ENCODE measurements at regions not wholly inside any gene's neighbourhood (a gene's known extent, or its start where the extent isn't known, plus 50 kb on each side); places are given as distances from the start of the nearest gene placed in this dataset.

DNA sequence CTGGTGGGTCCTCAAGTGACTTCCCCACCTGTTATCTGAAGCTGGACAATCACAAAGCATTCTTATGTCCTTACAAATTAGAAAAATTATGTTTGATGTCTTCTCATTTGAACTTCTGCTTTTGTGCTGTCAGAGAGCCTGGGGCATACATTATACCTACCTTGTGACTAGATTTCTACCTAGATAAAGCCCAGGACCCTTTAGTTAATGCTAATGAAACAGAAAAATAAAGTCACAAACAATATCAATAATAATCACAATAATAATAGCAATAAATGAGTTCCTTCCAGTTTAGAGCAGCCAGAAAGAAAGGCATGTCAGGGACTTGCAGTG is 456.4 kb downstream of the SETBP1 start:
- no peak overlapping the region for H3K4me3 ChIP-seq (ENCODE audit: low read depth, low read length)
- TF ChIP-seq CTCF (IDR thresholded peaks at IDR 0.05; ENCODE audit: low read depth, low read length) (no peak), POLR2A (IDR thresholded peaks at IDR 0.05; ENCODE audit: extremely low read depth, insufficient read length) (no peak)
- DNase-seq (ENCODE audit: low read depth), result no peak

DNA sequence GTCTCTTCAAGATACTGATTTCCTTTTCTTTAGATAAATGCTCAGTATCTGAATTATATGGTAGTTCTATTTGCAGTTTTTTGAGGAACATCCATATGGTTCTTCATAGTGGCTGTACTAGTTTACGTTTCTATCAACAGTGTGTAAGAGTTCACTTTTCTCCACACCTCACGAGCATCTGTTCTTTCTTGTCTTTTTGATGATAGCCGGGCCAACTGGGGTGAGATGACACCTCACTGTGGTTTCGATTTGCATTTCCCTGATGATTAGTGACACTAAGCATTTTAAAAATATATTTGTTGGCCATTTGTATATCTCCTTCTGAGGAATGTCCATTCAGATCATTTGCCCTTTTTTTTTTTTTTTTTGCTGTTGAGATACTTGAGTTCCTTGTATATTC is 458.8 kb downstream of the SETBP1 start:
- no peak overlapping the region for H3K4me3 ChIP-seq (ENCODE audit: low read depth, low read length)
- no peak for TF ChIP-seq CTCF (IDR thresholded peaks at IDR 0.05; ENCODE audit: low read depth, low read length)
- TF ChIP-seq MYC (IDR thresholded peaks at IDR 0.05; ENCODE audit: low read depth, low read length), result no peak
- TF ChIP-seq, protein P1, sequence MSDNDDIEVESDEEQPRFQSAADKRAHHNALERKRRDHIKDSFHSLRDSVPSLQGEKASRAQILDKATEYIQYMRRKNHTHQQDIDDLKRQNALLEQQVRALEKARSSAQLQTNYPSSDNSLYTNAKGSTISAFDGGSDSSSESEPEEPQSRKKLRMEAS (IDR thresholded peaks at IDR 0.05; ENCODE audit: low read depth, low read length), result no peak
- TF ChIP-seq POLR2A (IDR thresholded peaks at IDR 0.05; ENCODE audit: extremely low read depth, insufficient read length), result no peak
- DNase-seq (ENCODE audit: low read depth), result no peak

- H3K4me3 ChIP-seq (ENCODE audit: low read depth, low read length), result no peak overlapping the region
- no peak for DNase-seq (ENCODE audit: low read depth)
- no peak for TF ChIP-seq MYC (IDR thresholded peaks at IDR 0.05; ENCODE audit: low read depth, low read length)
- no peak for TF ChIP-seq CTCF (IDR thresholded peaks at IDR 0.05; ENCODE audit: low read depth, low read length)
- no peak for TF ChIP-seq POLR2A (IDR thresholded peaks at IDR 0.05; ENCODE audit: extremely low read depth, insufficient read length)
- TF ChIP-seq, protein P1 (IDR thresholded peaks at IDR 0.05; ENCODE audit: low read depth, low read length), result no peak
These were observed 462.2 kb downstream of the SETBP1 start for GRCh38 chr18:45142868-45143267.

- DNase-seq (ENCODE audit: low read depth), result no peak
- TF ChIP-seq, protein P1 (IDR thresholded peaks at IDR 0.05; ENCODE audit: low read depth, low read length), result no peak
- TF ChIP-seq POLR2A (IDR thresholded peaks at IDR 0.05; ENCODE audit: extremely low read depth, insufficient read length) (no peak), MYC (IDR thresholded peaks at IDR 0.05; ENCODE audit: low read depth, low read length) (no peak), CTCF (IDR thresholded peaks at IDR 0.05; ENCODE audit: low read depth, low read length) (no peak)
- no peak overlapping the region for H3K4me3 ChIP-seq (ENCODE audit: low read depth, low read length)
These were observed 465.6 kb upstream of the SLC14A2 start for GRCh38 chr18:45149712-45150111.

GRCh38 chr18:45151645-45152044 is 463.6 kb upstream of the SLC14A2 start:
- TF ChIP-seq, protein P1 (IDR thresholded peaks at IDR 0.05; ENCODE audit: low read depth, low read length), result no peak
- no peak for TF ChIP-seq MYC (IDR thresholded peaks at IDR 0.05; ENCODE audit: low read depth, low read length)
- no peak for DNase-seq (ENCODE audit: low read depth)
- H3K4me3 ChIP-seq (ENCODE audit: low read depth, low read length), result no peak overlapping the region

DNA sequence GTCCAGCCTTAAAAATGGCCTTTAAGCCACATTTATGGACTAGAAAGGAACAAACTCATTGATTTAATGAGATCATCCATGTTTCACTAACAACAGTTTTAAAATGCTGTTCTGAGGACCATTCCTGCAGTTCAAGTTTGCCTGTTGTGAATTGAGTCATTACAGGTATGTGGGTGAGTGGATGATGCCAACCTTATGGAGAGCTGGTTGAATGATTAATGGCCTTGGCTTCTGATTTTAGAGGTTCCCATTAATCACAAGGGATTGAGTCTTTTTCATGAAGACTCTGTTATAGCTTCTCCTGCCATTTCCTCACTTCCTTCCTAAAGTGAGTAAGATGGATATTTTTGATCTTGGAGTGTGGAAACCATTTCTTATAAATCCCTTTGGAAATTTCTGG is 459.8 kb upstream of the SLC14A2 start:
- no peak for TF ChIP-seq CTCF (IDR thresholded peaks at IDR 0.05; ENCODE audit: low read depth, low read length)
- no peak for TF ChIP-seq MYC (IDR thresholded peaks at IDR 0.05; ENCODE audit: low read depth, low read length)
- TF ChIP-seq, protein P1 (IDR thresholded peaks at IDR 0.05; ENCODE audit: low read depth, low read length), result no peak
- no peak for TF ChIP-seq POLR2A (IDR thresholded peaks at IDR 0.05; ENCODE audit: extremely low read depth, insufficient read length)
- no peak for DNase-seq (ENCODE audit: low read depth)
- H3K4me3 ChIP-seq (ENCODE audit: low read depth, low read length), result no peak overlapping the region
